GM19452 (cell line): ENCODE measurements at regions not wholly inside any gene's neighbourhood (a gene's known extent, or its start where the extent isn't known, plus 50 kb on each side); places are given as distances from the start of the nearest gene placed in this dataset.

Experiments
- ATAC-seq: cut with Tn5 transposase; IDR thresholded peaks from one replicate; pipeline ENCODE4 v1.9.1; 2021; ENCODE audit not compliant: unreplicated experiment

DNA sequence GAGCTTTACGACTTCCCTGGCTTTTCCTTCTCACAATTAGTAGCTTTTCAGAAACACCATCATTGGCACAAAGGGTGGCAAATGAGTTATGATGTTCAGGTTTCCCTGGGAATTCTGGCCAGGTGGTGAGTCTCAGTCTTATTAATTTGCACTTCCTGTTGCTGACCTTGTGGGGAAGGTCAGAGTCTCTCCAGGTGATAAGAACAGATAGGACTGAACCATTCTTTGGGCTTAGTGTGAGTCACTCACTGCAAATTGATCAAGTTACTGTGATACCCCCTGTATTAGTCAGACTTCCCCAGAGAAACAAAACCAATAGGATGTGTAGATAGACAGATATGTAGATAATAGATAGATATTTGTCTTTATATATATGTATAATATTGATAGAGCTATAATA is 53.8 kb upstream of the RANBP3L start:
- ATAC-seq = no peak

GRCh38 chr5:36356915-36357314 is 55.2 kb upstream of the RANBP3L start:
- ATAC-seq = no peak

DNA sequence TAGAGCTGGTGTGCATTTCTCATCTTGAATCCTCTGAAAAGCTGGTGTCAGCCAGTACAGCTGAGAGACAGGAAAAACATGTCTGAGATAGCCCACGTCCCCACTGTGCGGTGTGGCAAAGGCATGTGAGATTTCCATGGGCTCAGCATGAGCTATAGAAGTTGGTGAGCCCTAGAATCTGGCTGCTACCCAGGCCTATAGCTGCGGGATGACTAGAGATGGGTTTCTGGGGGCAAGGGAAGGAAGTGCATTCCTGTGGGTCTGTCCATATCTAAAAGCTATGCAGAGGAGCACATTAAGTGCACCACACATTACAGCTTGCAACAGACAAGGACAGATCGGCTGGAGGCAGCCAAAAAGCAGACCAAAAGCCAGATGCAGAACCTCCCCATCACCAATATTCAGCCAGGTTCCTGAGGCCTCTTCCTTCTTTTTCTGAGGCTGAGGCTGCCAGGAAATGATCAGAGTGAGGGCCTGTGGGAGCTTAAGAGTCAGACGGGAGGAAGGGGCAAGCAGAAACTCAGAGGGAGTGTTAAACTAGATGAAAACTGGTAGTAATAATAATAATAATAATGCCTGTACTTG is 55.8 kb upstream of the RANBP3L start:
- no peak for ATAC-seq

DNA sequence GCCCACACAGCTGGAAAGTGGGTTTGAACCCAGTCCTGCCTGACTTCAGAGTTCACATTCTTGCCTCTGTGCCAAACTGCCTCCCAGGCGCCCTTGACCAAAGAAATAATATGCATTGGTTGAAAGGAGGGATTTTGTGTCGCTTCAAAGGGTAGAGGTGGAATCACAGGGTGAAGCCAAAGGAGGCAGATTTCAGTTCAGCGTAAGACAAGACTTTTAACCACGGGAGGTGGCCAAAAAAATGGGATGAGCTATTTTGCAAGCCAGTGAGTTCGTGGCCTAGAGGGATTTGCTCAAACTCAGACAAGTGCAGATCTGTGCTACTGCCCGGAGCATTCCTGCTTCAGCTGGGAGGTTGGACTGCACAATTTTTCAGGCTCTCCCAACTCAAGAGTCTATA is 57.6 kb upstream of the RANBP3L start:
- ATAC-seq = no peak

- ATAC-seq = no peak
These were observed 58.6 kb upstream of the RANBP3L start for GRCh38 chr5:36360307-36360706.

DNA sequence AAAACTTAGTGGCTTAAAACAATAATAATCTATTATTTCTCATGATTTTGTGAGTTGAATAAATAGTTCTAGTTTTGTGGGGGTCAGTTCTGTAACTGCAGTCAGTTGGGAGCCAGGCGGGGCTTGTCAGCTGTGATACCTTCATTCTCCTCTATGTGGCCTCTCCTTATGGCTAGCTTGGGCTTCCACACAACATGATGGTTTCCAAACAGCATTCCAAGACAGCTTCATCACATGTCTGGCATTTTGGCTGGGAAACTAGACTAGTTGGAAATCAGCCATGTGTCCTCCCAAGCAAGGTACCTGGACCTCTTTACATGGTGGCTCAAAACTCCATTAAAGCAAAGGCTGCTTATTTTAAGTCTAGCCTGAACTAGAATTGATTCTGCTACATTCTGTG is 61.4 kb upstream of the RANBP3L start:
- ATAC-seq = no peak

DNA sequence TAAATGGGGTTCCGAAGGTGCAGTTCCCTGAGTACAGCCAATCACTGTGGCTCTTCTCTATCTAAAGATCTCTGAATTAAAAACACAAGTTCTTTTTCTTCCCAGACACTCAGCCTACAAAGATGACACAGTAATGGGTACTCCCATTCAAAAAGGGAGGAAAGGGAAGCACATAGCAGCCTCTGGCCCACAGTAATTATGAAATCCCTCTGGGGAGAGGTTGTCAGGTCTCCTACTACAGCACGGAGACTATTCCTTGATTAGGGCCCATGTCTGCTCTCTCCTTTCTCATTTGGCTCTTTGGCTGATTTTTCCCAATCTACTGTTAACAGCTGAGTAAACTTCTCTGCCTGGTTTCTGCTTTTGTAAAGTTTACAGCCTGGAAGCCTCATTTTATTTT is 62.0 kb upstream of the RANBP3L start:
- ATAC-seq = no peak

DNA sequence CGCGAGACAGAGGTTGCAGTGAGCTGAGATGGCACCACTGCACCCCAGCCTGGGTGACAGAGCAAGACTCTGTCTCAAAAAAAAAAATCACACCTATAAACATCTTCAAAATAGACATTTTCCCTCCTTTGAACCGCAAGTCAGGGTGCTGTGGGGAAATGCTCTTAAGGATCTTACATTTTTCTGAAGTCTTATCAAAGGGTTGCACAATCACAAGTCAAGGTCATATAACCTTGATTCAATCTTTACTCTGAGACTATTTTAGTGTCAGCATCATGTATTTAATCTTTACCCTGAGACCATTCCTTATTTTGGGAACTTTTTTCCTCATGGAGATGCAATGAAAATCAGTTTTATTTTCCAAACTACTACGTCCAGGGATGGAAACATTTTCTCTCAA is 62.8 kb upstream of the RANBP3L start:
- ATAC-seq = no peak

GRCh38 chr5:36365896-36366295 is 64.2 kb upstream of the RANBP3L start:
- no peak for ATAC-seq

DNA sequence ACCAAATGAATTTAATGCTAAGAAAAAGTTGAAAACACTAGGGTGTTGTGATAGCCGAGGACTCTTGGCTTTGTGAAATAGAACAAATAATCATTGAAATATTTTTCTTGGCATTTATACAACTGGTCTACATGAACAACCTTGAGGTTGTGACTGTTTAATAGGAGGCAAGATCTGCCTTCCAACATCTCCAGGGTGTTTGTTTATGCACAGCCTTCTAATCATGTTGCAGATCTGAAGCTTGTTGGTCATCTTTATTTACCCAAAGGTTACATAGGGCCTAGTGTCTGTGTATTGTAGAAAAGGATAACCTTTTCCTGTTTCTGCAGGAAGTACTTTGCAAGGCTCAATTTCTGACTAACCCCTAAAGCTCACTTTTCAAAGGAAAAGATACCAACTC is 65.2 kb upstream of the RANBP3L start:
- ATAC-seq = no peak

DNA sequence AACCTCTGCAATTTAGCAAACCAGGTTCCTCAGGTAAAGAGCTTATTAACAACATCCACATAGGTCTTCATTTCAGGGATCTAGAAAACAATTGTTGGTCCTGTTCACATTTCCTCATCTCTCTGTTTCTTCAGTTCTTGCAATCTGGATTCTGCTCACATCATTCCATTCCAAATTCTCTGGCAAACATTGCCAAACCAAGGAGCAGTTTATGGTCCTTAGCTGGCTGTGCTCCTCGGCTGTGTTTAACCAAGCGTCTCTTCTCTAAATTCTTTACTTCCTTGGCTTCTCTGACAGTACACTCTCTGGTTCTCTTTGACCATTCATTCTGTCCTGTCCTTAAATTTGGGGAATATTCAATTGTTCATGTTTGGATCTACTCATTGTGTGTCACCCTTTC is 65.8 kb upstream of the RANBP3L start:
- ATAC-seq = no peak

DNA sequence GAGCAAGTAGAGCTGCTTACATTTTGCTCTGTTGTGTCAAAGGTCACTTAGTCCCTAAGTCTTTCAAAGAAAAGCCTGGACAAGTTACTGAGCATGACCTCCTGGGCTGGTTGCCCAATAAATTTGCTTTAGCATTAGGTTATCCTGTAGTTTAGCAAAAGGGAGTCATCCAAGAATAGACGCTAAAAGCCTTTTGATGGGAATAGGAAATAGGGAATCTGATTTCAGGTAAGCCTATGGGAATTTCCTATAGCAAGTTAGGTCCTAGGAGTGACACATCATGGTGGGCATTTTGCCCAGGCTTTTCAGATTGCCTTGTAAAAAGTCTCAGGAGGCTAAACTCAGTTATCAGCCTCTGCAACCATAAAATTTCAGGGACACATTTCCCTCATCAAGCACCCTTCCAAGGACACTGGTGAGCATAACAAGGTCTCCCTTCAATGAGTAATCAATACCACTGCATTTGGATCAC is 67.6 kb upstream of the RANBP3L start:
- no peak for ATAC-seq

DNA sequence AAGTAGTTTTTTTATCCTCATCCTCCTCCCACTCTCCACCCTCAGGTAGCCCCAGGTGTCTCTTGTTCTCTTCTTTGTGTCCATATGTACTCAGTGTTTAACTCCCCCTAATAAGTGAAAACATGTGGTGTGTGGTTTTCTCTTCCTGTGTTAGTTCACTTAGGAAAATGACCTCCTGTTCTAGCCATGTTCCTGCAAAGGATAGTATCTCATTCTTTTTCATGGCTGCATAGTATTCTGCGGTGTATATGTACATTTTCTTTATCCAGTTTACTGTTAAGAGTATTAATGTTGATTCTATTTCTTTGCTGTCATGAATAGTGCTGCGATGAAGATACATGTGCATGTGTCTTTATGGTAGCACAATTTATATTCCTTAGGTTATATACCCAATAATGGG is 68.4 kb upstream of the RANBP3L start:
- no peak for ATAC-seq

- no peak for ATAC-seq
These were observed 69.7 kb upstream of the RANBP3L start for GRCh38 chr5:36371366-36371765.

GRCh38 chr5:36373527-36374086 is 71.9 kb upstream of the RANBP3L start:
- no peak for ATAC-seq

DNA sequence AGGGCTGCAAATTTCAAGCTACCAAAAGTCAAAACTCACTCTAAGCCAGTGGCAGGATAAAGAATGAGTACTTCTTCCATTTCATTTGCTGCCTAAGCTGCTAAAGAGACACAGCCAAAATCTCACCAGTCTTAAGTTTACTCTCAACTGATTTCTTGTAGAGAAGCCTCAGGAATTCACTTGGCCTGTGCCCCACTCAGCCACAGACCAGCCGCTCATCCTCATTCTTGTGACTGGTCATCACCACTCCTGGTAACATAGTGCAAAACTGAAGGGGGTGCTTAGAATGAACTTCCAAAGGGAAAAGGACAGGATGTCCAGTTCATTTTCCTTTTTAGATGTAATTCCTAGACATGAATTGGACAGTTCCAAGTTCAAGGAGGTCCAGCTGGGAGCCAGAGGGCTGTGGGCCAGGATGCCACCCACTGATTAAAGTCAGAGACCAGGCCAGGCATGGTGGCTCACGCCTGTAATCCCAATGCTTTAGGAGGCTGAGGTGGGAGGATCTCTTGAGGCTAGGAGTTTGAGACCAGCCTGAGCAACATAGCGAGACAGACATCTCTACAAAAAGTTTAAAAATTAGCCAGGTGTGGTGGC is 72.7 kb upstream of the RANBP3L start:
- no peak for ATAC-seq

DNA sequence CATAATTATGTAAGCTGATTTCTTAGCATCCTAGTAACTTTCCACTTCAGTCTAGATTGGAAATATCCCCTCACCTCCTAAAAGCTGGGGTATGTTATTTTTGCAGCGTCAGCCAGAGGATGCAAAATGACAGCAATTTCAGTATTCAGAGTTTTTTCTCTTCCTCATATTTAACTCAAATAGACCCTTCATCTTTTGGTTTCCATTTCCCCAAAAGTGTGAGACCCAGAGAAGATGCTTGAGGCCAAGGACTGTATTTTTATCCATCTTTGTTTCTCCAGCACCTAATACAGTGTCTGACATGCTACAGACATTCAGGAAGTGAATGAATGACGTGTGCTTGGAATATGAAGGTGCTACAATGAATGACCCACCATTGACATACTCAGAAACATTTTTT is 75.5 kb upstream of the RANBP3L start:
- no peak for ATAC-seq

DNA sequence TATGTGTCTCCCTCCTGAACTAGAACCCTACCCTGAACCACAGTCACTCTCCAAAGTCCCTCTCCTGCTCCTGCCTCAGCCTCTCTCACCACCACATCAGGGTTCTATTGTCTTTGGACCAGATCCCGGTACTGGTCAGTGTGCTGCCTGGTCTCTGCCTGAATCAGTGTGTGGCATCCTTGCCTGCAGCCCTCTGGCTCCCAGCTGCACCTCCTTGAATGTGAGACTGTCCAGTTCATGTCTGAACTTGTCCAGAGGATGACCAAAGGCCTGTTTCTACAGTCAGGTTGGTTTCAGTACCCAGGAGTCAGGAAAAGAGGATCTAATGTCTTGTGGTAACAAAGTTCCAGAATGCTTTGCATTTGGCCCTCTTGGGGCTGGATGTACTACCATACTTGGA is 76.8 kb upstream of the RANBP3L start:
- ATAC-seq = no peak

DNA sequence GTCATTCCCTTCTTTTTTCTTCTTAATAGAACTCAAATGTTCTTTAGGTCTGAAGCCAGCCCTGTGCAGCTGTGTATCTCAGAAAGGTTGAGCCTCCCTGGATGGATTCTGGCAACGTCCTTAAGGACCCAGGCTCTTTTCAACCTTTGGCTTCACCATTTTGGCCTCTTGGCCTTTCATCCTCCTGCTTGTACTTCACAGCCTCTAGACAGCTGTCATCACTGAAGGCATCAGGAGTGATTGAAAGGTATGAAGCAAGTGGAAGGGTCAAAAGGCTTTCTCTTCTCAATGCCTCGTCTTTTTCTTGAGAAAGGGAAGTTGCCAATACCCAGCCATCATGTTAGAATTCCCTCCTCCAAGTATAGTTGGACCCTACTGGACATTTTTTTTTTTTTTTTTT is 81.2 kb upstream of the RANBP3L start:
- no peak for ATAC-seq

DNA sequence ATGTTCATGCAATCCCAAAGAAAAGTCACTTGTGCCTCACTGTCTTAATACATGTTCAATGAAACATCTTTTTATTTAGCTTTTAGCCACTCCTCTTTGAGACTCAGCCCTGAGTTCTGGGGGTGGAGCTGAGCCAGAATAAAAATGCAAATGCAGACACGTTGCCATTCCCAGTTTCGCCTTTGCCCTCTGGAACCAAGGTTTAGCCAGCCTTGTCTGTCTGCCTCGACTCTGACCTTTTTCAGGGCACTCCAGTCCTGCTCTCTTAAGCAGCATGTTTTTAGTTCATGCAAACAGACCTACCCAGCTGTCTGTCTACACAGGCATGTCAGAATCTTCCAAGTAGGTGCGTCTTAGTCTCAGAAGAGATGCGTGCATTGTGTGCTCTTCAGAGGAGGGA is 82.2 kb upstream of the RANBP3L start:
- ATAC-seq = no peak

GRCh38 chr5:36384845-36385244 is 83.1 kb upstream of the RANBP3L start:
- no peak for ATAC-seq

- no peak for ATAC-seq
These were observed 83.8 kb upstream of the RANBP3L start for GRCh38 chr5:36385495-36385894.

- no peak for ATAC-seq
These were observed 86.6 kb upstream of the RANBP3L start for GRCh38 chr5:36388288-36388687.
